ENCODE measurements at regions not wholly inside any gene's neighbourhood (a gene's known extent, or its start where the extent isn't known, plus 50 kb on each side); places are given as distances from the start of the nearest gene placed in this dataset.

DNA sequence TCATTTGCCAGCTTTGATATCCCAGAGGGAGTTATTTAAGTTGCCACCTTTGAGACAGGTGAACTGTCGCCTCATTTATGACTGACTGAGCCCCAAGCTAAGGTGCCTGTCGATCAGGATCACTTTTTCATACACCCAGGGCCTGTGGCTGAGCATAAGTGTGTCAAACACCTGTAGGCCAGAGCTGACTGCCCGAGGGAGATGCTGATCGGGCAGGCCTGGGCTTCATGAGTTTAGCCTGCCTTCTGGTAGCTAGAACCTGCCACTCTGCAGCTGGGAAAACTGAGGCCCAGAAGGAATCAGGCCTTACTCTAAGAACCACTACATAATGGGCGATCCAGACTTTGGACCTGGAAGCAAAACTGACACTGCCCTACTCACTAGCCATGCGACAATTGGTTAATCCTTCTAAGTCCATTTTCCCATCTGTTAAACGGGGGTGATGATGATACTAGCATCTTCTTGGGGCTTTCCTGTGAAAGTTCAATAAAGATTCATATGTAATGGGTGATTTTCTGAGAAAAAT is 188.7 kb upstream of the GLI2 start:
- no peak for TF ChIP-seq RAD21 (IDR thresholded peaks at IDR 0.05; ENCODE audit: low read depth)
- no peak for TF ChIP-seq CEBPB (IDR thresholded peaks at IDR 0.05)
- TF ChIP-seq YY1 (IDR thresholded peaks at IDR 0.05; ENCODE audit: low read depth), result no peak
- TF ChIP-seq EP300 (IDR thresholded peaks at IDR 0.05; ENCODE audit: borderline replicate concordance), result no peak
- TF ChIP-seq, protein P1, sequence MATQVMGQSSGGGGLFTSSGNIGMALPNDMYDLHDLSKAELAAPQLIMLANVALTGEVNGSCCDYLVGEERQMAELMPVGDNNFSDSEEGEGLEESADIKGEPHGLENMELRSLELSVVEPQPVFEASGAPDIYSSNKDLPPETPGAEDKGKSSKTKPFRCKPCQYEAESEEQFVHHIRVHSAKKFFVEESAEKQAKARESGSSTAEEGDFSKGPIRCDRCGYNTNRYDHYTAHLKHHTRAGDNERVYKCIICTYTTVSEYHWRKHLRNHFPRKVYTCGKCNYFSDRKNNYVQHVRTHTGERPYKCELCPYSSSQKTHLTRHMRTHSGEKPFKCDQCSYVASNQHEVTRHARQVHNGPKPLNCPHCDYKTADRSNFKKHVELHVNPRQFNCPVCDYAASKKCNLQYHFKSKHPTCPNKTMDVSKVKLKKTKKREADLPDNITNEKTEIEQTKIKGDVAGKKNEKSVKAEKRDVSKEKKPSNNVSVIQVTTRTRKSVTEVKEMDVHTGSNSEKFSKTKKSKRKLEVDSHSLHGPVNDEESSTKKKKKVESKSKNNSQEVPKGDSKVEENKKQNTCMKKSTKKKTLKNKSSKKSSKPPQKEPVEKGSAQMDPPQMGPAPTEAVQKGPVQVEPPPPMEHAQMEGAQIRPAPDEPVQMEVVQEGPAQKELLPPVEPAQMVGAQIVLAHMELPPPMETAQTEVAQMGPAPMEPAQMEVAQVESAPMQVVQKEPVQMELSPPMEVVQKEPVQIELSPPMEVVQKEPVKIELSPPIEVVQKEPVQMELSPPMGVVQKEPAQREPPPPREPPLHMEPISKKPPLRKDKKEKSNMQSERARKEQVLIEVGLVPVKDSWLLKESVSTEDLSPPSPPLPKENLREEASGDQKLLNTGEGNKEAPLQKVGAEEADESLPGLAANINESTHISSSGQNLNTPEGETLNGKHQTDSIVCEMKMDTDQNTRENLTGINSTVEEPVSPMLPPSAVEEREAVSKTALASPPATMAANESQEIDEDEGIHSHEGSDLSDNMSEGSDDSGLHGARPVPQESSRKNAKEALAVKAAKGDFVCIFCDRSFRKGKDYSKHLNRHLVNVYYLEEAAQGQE (IDR thresholded peaks at IDR 0.05; ENCODE audit: low read depth), result no peak
- TF ChIP-seq TAF1 (IDR thresholded peaks at IDR 0.05; ENCODE audit: low read depth), result no peak
- TF ChIP-seq, protein P2, sequence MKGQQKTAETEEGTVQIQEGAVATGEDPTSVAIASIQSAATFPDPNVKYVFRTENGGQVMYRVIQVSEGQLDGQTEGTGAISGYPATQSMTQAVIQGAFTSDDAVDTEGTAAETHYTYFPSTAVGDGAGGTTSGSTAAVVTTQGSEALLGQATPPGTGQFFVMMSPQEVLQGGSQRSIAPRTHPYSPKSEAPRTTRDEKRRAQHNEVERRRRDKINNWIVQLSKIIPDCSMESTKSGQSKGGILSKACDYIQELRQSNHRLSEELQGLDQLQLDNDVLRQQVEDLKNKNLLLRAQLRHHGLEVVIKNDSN (IDR thresholded peaks at IDR 0.05), result no peak
- no peak for TF ChIP-seq EGR1 (IDR thresholded peaks at IDR 0.05)
- TF ChIP-seq, protein P3, sequence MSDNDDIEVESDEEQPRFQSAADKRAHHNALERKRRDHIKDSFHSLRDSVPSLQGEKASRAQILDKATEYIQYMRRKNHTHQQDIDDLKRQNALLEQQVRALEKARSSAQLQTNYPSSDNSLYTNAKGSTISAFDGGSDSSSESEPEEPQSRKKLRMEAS (IDR thresholded peaks at IDR 0.05), result no peak
- TF ChIP-seq TCF12 (IDR thresholded peaks at IDR 0.05; ENCODE audit: low read depth), result no peak
- TF ChIP-seq ZBTB7A (IDR thresholded peaks at IDR 0.05; ENCODE audit: low read depth), result no peak
- TF ChIP-seq FOXM1 (IDR thresholded peaks at IDR 0.05; ENCODE audit: borderline replicate concordance, low read depth), result no peak
